ENCODE measurements at regions not wholly inside any gene's neighbourhood (a gene's known extent, or its start where the extent isn't known, plus 50 kb on each side); places are given as distances from the start of the nearest gene placed in this dataset.

DNA sequence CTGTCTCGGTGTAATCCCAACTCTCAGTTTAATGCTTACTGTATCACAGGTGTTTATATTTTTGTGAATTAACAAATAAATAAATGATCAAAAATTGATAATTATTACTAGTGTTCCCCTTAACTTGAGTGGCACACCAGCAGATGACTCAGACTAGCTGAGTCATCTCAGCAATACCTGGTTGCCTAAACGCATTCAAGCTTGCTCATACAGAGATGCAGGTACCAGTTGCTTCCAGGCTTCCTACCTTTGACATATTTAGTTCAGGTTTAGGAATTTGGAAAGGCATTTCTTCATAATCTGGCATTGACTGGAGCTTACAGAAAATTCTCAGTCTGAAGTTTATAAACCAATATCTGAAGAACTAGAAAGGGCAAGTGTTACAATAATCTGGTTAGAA lies 78.9 kb upstream of the LMO4 start:
- peaks cover 13% of the 10 kb centered on the region for H3K4me1 Mint-ChIP-seq (ENCODE audit: low read depth)

DNA sequence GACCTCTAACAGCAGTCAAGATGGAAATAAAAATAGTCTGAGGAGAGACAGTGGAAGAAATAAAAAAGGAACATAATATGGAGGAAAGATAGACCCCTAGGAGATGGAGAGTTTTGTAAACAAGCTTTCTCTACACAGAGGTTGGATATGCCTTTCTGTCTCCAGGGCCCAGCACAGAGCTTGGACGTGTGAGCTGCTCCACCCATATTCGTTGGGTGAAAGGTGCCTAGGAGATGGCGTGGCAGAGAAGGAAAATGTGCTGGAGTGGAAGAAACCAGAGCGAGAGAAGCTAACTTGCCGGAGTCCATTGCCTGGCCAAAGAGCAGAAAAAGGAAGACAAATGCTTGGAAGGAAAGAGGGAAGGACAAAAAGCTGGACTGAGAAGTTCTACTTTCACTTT lies 78.3 kb upstream of the LMO4 start:
- no peaks in the 10 kb centered on the region for H3K27me3 Mint-ChIP-seq
- peaks cover 12% of the 10 kb centered on the region for H3K9me3 Mint-ChIP-seq
- H3K36me3 Mint-ChIP-seq (ENCODE audit: low read depth) = no peaks in the 10 kb centered on the region
- peaks cover 13% of the 10 kb centered on the region for H3K4me1 Mint-ChIP-seq (ENCODE audit: low read depth)
- no peak overlapping the region for H3K27ac Mint-ChIP-seq
- peak overlapping the region; percentile 24 for H3K4me3 Mint-ChIP-seq
- intact Hi-C loops (cut with micrococcal nuclease) = no loop called here

More for the DNA sequence above, 78.9 kb upstream of the LMO4 start:
- Mint-ChIP-seq H3K27me3 (no peaks in the 10 kb centered on the region), H3K27ac (no peak overlapping the region), H3K9me3 (peaks cover 12% of the 10 kb centered on the region), H3K36me3 (ENCODE audit: low read depth) (no peaks in the 10 kb centered on the region), H3K4me3 (no peak overlapping the region)
- intact Hi-C loops (cut with micrococcal nuclease) = no loop called here

DNA sequence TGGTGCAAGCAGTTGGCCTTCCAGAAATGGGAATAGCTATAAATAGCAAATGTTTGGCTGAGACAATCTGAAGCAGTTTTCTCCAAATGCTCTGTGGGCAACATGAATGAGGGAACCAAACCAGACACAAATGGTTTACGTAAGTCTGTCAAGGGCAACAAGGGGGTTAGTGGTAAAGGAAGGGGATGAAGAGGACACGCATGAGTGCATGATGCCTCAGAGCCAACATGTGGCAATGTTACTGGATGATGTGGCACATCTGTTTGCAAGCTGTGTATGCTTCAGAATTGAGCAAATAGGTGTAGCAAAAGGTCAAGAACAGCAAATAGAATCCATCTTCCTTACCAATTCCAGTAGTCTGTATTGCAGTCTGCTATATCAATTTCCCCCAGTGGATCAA lies 76.3 kb upstream of the LMO4 start:
- Mint-ChIP-seq H3K36me3 (ENCODE audit: low read depth) (no peaks in the 10 kb centered on the region), H3K4me1 (ENCODE audit: low read depth) (peaks cover 20% of the 10 kb centered on the region), H3K27ac (no peak overlapping the region), H3K4me3 (no peak overlapping the region), H3K27me3 (no peaks in the 10 kb centered on the region), H3K9me3 (peaks cover 9% of the 10 kb centered on the region)
- intact Hi-C loops (cut with micrococcal nuclease) = no loop called here

DNA sequence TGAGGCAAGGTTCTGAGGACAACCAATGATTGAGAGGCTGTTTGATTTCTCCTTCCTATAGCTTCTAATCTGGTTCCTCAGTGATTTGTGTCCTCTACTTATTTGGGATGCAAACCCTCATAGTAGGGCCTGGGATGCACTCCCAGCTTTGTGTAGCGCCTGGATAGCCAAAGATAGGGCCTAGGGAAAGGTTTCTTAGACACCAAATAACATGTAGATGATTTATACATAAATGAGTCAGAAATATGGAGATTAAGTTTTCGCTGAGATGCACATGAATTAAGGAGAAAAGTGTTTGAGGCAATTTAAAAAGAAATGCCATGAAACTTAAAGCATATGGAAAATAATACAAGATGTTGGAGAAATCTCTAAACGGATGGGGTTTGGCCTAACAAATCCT lies 66.0 kb upstream of the LMO4 start:
- intact Hi-C loops (cut with micrococcal nuclease) = no loop called here
- no peaks in the 10 kb centered on the region for H3K4me1 Mint-ChIP-seq (ENCODE audit: low read depth)
- no peaks in the 10 kb centered on the region for H3K9me3 Mint-ChIP-seq
- no peak overlapping the region for H3K4me3 Mint-ChIP-seq
- no peaks in the 10 kb centered on the region for H3K27me3 Mint-ChIP-seq
- H3K36me3 Mint-ChIP-seq (ENCODE audit: low read depth) = no peaks in the 10 kb centered on the region
- no peak overlapping the region for H3K27ac Mint-ChIP-seq

DNA sequence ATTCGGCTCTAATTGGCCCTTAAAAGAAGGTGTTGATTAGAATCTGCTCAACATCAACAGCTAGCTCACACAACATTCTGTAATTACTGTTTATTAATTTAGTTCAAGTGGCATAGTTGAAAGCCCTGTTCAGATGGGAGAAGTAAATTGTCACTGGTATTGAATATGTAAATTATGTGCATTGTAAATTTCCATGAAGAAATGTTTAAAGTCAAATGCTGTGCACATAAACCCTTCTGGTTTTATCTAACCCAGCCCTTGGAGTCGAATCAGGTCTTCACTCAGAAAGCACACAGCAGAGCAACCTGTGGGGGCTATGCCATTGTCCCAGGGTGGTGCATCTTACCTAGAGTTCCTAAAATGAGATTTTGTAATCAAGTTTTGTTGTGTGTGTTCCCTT lies 65.4 kb upstream of the LMO4 start:
- intact Hi-C loops (cut with micrococcal nuclease) = no loop called here
- no peaks in the 10 kb centered on the region for H3K9me3 Mint-ChIP-seq
- H3K4me1 Mint-ChIP-seq (ENCODE audit: low read depth) = no peaks in the 10 kb centered on the region
- H3K4me3 Mint-ChIP-seq = no peak overlapping the region
- no peaks in the 10 kb centered on the region for H3K27me3 Mint-ChIP-seq
- H3K27ac Mint-ChIP-seq = no peak overlapping the region
- H3K36me3 Mint-ChIP-seq (ENCODE audit: low read depth) = no peaks in the 10 kb centered on the region

DNA sequence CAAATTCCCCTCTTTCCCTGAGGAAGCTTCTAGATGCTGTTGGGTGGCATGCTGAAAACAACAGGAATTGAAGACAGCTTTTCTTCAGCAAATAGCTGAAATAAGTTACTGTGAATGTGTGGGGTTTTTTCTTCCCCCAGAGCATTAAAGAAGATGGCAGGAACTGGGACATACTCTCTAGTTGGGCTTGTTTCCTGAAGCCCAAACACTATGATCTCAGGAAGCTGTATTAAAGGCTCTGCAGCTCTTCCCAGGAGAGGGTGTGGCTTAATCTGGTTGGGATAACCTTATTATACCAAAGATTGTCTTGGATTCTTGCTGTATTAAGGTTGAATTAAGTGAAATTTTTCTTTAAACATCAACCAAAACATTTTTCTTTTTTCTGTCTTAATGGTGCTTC lies 64.9 kb upstream of the LMO4 start:
- Mint-ChIP-seq H3K4me3 (no peak overlapping the region), H3K27me3 (no peaks in the 10 kb centered on the region), H3K9me3 (no peaks in the 10 kb centered on the region), H3K4me1 (ENCODE audit: low read depth) (no peaks in the 10 kb centered on the region), H3K27ac (no peak overlapping the region), H3K36me3 (ENCODE audit: low read depth) (no peaks in the 10 kb centered on the region)
- intact Hi-C loops (cut with micrococcal nuclease) = no loop called here

DNA sequence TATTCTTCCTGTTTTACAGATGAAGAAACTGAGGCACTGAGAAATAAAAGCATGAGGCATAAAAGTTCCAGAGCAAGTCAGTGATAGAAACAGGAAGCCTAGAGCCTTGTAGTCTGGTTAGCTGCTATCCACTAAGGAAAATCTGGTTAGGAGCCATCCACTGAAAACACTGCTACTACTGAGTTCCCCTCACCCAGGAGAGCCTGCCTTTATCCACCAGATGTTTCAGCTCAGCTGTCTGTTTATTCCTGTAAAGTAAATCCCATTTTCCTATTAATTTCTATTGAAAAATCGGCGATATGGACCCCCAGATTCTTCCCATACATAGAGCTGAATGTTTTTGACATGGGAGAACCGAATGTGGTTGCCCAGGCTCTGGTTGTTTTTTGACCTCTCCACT lies 63.7 kb upstream of the LMO4 start:
- intact Hi-C loops (cut with micrococcal nuclease) = no loop called here
- H3K27ac Mint-ChIP-seq = no peak overlapping the region
- no peak overlapping the region for H3K4me3 Mint-ChIP-seq
- H3K27me3 Mint-ChIP-seq = no peaks in the 10 kb centered on the region
- H3K36me3 Mint-ChIP-seq (ENCODE audit: low read depth) = no peaks in the 10 kb centered on the region
- no peaks in the 10 kb centered on the region for H3K9me3 Mint-ChIP-seq
- no peaks in the 10 kb centered on the region for H3K4me1 Mint-ChIP-seq (ENCODE audit: low read depth)

DNA sequence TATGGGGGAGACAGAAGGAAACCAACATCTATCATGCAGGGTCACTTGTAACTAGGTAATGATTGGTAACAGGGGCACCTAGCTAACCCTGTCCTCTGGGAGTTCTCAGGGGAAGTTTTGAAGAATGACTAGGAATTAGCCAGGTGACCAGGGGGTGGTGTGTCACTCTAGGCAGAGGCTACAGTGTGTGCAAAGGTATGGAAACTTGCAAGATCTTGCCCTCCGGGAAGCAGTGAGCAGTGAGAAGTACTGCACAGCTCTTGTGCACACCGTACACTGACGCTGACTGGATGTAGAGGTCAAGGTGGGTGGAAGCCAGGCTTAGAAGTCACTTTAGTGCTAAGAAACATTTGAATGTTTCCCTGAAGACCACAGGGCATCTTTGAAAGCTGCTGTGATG lies 62.9 kb upstream of the LMO4 start:
- intact Hi-C loops (cut with micrococcal nuclease) = no loop called here
- H3K36me3 Mint-ChIP-seq (ENCODE audit: low read depth) = no peaks in the 10 kb centered on the region
- no peaks in the 10 kb centered on the region for H3K27me3 Mint-ChIP-seq
- no peaks in the 10 kb centered on the region for H3K9me3 Mint-ChIP-seq
- H3K4me1 Mint-ChIP-seq (ENCODE audit: low read depth) = no peaks in the 10 kb centered on the region
- no peak overlapping the region for H3K4me3 Mint-ChIP-seq
- no peak overlapping the region for H3K27ac Mint-ChIP-seq

DNA sequence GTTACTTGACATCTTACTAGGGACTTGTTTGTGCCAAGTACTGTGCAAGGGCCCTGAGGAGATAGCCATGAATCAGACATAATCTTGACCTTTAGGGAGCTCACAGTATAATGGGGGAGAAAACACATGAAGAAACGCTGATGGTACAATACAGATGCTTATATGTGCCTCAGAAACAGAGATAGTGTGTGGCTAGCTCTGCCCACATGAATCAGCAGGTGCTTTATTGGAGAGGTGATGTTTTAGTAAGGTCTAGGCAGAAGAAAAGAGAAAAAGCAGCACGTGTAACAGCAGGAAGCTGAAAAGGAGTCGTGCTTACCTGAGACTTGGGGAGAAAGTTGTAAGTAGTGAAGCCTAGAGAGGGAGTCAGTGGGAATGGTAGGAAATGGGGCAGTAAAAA lies 60.6 kb upstream of the LMO4 start:
- no peaks in the 10 kb centered on the region for H3K4me1 Mint-ChIP-seq (ENCODE audit: low read depth)
- H3K27ac Mint-ChIP-seq = no peak overlapping the region
- no peak overlapping the region for H3K4me3 Mint-ChIP-seq
- intact Hi-C loops (cut with micrococcal nuclease) = no loop called here
- no peaks in the 10 kb centered on the region for H3K27me3 Mint-ChIP-seq
- no peaks in the 10 kb centered on the region for H3K9me3 Mint-ChIP-seq
- no peaks in the 10 kb centered on the region for H3K36me3 Mint-ChIP-seq (ENCODE audit: low read depth)

DNA sequence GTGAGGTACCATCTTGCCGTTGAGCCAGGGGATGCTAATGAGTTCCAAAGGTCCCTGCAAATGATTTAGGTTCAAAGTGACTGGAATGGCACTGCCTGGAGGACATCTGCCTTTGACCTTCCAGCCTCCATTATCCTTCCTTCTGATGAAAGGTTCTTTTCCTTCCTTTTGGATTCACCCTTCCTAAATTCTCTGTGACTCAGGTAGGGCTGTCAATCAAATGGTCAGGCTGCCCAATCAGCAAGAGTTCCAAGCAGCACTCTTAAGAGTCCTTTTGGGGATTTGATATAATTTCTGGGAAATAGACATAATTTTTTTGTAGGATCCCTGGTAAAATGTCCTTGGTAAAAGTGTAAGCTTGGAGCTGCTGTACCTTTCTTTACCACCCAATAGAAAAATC lies 58.8 kb upstream of the LMO4 start:
- H3K36me3 Mint-ChIP-seq (ENCODE audit: low read depth) = no peaks in the 10 kb centered on the region
- intact Hi-C loops (cut with micrococcal nuclease) = no loop called here
- no peaks in the 10 kb centered on the region for H3K4me1 Mint-ChIP-seq (ENCODE audit: low read depth)
- no peak overlapping the region for H3K4me3 Mint-ChIP-seq
- no peak overlapping the region for H3K27ac Mint-ChIP-seq
- H3K27me3 Mint-ChIP-seq = no peaks in the 10 kb centered on the region
- no peaks in the 10 kb centered on the region for H3K9me3 Mint-ChIP-seq

DNA sequence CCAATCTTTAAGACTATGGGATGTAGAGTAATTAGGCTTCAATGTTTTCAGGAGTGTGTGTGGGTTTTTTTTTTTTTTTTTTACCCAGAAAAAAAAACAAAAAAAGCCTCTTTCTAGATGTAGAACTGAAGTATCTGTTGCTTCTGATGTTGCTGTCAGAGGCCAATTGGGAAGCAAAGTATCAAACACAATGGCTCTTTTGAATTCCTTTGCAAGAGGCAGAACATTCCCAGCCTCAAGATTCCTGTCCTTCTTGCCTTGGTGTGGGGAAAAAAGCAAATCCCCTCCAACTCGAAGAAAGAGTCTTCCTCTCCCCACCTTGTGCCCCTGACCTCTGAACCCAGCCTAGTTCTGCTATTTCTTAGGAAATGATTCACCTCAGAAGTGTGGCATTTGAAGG lies 55.4 kb upstream of the LMO4 start:
- no peak overlapping the region for H3K4me3 Mint-ChIP-seq
- intact Hi-C loops (cut with micrococcal nuclease) = no loop called here
- H3K36me3 Mint-ChIP-seq (ENCODE audit: low read depth) = no peaks in the 10 kb centered on the region
- H3K27me3 Mint-ChIP-seq = no peaks in the 10 kb centered on the region
- no peaks in the 10 kb centered on the region for H3K9me3 Mint-ChIP-seq
- H3K27ac Mint-ChIP-seq = no peak overlapping the region
- H3K4me1 Mint-ChIP-seq (ENCODE audit: low read depth) = no peaks in the 10 kb centered on the region

DNA sequence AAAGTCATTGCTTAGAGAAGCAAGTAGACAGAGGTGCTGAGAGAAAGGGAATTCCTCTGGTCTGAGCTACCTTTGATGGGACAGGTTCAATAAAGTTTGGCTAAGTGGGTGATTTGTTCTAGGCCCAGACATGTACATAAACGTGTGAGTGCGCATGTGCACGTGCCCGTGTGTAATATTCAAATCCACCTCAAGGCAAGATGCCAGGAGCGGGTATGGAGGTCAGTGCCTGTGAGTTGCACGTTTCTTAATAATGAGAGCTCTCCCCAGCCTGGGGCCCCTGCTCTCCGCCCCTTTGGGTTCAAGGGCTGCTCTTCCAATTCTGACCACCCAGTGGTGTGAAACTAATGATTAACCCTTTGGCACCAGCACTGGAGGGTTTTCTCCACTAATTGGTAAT lies 53.8 kb upstream of the LMO4 start:
- Mint-ChIP-seq H3K9me3 (no peaks in the 10 kb centered on the region), H3K36me3 (ENCODE audit: low read depth) (no peaks in the 10 kb centered on the region), H3K4me1 (ENCODE audit: low read depth) (no peaks in the 10 kb centered on the region), H3K4me3 (no peak overlapping the region), H3K27ac (no peak overlapping the region), H3K27me3 (no peaks in the 10 kb centered on the region)
- intact Hi-C loops (cut with micrococcal nuclease) = no loop called here

DNA sequence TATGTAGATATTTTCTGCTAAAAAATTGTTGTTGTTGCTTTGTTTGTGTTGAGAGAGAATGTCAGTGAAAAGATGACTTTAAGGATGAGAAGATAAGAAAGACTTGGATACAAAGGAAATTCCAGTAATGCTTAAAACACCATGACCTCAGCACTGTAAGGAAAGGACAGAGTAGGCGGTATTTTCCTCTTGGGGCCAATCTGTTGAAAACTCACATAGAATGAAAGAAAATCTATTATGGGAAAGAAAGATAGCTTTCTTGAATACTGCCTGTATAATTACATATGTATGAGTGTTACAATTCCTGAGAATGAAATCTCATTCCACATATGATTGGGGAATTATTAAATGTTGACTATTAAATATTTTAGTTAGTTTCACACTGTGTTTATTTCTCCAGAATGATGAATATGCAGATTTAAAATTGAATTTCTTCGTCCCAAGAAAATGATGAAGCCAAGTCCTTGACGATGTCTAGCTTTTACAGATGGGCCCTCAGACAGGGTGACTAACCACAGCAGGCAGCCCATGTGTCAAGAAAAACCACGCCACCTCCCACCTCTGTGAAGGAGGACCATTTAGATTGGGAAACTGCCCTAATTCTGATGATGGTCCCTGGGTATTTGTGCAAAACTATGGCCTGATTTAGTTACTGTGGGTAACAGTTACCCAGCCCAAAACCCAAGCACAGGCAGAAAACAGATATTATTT lies 49.7 kb upstream of the LMO4 start:
- H3K36me3 Mint-ChIP-seq (ENCODE audit: low read depth) = no peaks in the 10 kb centered on the region
- H3K4me1 Mint-ChIP-seq (ENCODE audit: low read depth) = no peaks in the 10 kb centered on the region
- H3K9me3 Mint-ChIP-seq = no peaks in the 10 kb centered on the region
- intact Hi-C loops (cut with micrococcal nuclease) = no loop called here
- no peaks in the 10 kb centered on the region for H3K27me3 Mint-ChIP-seq
- no peak overlapping the region for H3K27ac Mint-ChIP-seq
- no peak overlapping the region for H3K4me3 Mint-ChIP-seq
